Suprapubic skin (tissue), 4 donors: ENCODE measurements at regions not wholly inside any gene's neighbourhood (a gene's known extent, or its start where the extent isn't known, plus 50 kb on each side); places are given as distances from the start of the nearest gene placed in this dataset.

Source experiments
- DNase-seq, 2 donors: peaks; one replicate each; pipeline ENCODE4 v3.0.0-alpha.2; 2019; ENCODE audit warnings: low spot score in 2 of 2
- H3K27ac ChIP-seq: fragments of 200-600 bp; sonication (generic); one replicate; pipeline ENCODE4 v1.5.1; 2019
- H3K27me3 ChIP-seq: fragments of 200-600 bp; sonication (generic); one replicate; pipeline ENCODE4 v1.5.1; 2019
- H3K36me3 ChIP-seq: fragments of 200-600 bp; sonication (generic); one replicate; pipeline ENCODE4 v1.5.1; 2019
- H3K4me1 ChIP-seq: fragments of 200-600 bp; sonication (generic); one replicate; pipeline ENCODE4 v1.5.1; 2019
- H3K4me3 ChIP-seq: fragments of 200-600 bp; sonication (generic); one replicate; pipeline ENCODE4 v1.5.1; 2019; ENCODE audit warnings: mild to moderate bottlenecking
- H3K9me3 ChIP-seq: fragments of 200-600 bp; sonication (generic); one replicate; pipeline ENCODE4 v1.5.1; 2019
- EP300 ChIP-seq: sonication (generic); formaldehyde crosslinking; IDR thresholded peaks from one replicate; pipeline ENCODE4 v1.6.1; 2017; ENCODE audit warnings: antibody characterized with exemption
- POLR2A ChIP-seq, 2 donors: fragments of 450-650 bp; IDR thresholded peaks; one replicate each; pipeline ENCODE4 v1.6.1; 2017; ENCODE audit warnings: antibody characterized with exemption in 2 of 2, mild to moderate bottlenecking in 2 of 2, moderate library complexity in 2 of 2
- POLR2AphosphoS5 ChIP-seq, 3 donors: sonication (generic); formaldehyde crosslinking; IDR thresholded peaks; one replicate each; pipeline ENCODE4 v1.6.1; 2017; ENCODE audit warnings: antibody characterized with exemption in 3 of 3
- WGBS: methylation state at CpG from one replicate; pipeline ENCODE4 v1.1.5; 2018; 5-methylcytosine and 5-hydroxymethylcytosine counted together
- TF ChIP-seq, protein P1 (sequence below), 2 donors: fragments of 200-600 bp in 1 of 2; fragments of 450-650 bp in 1 of 2; sonication (generic) in 1 of 2; IDR thresholded peaks; one replicate each; pipeline ENCODE4 v1.5.1; 2016 to 2019; ENCODE audit warnings: antibody characterized with exemption in 2 of 2, mild to moderate bottlenecking in 1 of 2, moderate library complexity in 1 of 2

DNA sequence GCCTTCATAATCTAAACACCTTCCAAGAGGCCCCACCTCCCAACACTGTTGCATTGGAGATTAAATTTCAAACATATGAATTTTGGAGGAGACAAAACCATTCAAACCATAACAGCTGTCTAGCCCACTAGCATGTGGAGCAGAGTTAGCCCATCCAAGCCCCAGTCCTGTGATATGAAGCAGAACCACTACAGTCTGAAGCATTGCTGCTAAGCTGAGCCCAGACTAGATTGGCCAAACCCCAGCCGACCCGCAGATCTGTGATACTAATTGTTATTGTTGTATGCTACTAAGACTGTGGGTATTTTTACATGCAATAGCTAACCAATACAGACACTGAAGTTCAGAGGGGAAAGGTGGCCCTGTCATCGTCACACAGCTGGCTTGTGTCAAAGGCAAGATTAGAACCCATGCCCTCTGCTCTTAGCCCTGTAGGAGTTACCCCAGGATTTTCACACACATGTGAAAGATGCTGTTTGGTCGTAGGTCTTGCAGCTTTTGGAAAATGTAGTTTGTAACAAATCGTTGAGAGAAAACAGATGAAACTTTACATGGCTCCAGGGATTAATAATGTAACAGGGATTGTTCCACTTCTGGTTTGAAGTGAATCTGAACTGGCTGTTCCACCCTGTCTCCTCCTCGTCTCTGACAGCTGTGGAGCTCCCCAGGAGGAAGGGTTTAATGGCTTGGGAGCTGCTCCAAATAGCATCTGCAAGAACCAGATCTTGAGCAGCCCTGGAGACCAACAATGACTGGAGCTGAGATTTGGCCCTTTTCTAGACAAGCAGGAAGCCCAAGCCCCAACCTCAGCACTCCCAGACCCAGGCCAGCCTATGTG is 517.5 kb downstream of the MID1IP1 start:
- Histone ChIP-seq H3K27me3 (no peaks in the 10 kb centered on the region), H3K4me1 (no peaks in the 10 kb centered on the region), H3K36me3 (no peaks in the 10 kb centered on the region), H3K9me3 (no peaks in the 10 kb centered on the region), H3K27ac (no peak overlapping the region), H3K4me3 (no peak overlapping the region)
- DNase-seq: no peak
- 51% methylated on average over 6 of the region's 6 CpGs for WGBS
- no peak for TF ChIP-seq POLR2A (IDR thresholded peaks at IDR 0.05)
- TF ChIP-seq POLR2AphosphoS5 (IDR thresholded peaks at IDR 0.05): no peak
- TF ChIP-seq EP300: no peak
- TF ChIP-seq, protein P1, sequence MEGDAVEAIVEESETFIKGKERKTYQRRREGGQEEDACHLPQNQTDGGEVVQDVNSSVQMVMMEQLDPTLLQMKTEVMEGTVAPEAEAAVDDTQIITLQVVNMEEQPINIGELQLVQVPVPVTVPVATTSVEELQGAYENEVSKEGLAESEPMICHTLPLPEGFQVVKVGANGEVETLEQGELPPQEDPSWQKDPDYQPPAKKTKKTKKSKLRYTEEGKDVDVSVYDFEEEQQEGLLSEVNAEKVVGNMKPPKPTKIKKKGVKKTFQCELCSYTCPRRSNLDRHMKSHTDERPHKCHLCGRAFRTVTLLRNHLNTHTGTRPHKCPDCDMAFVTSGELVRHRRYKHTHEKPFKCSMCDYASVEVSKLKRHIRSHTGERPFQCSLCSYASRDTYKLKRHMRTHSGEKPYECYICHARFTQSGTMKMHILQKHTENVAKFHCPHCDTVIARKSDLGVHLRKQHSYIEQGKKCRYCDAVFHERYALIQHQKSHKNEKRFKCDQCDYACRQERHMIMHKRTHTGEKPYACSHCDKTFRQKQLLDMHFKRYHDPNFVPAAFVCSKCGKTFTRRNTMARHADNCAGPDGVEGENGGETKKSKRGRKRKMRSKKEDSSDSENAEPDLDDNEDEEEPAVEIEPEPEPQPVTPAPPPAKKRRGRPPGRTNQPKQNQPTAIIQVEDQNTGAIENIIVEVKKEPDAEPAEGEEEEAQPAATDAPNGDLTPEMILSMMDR (IDR thresholded peaks at IDR 0.05): no peak

DNA sequence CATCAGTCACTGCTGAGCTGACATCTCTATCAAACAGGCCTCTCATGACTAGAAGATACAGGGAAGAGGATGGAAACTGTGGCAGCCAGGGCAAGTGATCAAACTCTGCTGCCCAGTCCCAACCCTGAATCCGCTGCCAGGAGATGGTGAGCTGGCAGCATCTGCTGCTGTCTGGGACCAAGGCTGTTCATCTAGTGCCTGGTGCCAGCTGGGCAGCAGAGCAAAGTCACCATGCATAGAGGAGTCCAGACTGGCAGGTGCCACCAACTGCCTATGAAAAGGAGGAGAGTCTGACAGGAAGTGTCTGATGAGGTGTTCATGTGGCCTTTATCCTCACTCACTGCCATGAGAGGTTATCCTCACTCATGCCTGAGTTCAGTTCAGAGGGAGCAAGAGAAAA is 518.9 kb downstream of the MID1IP1 start:
- Histone ChIP-seq H3K27me3 (no peaks in the 10 kb centered on the region), H3K36me3 (no peaks in the 10 kb centered on the region), H3K4me1 (no peaks in the 10 kb centered on the region), H3K9me3 (no peaks in the 10 kb centered on the region), H3K4me3 (no peak overlapping the region), H3K27ac (no peak overlapping the region)
- no peak for TF ChIP-seq EP300
- TF ChIP-seq, protein P1 (IDR thresholded peaks at IDR 0.05): no peak
- TF ChIP-seq POLR2AphosphoS5 (IDR thresholded peaks at IDR 0.05): no peak
- TF ChIP-seq POLR2A (IDR thresholded peaks at IDR 0.05): no peak
- WGBS: 63% methylated on average over 1 of the region's 1 CpG
- DNase-seq: no peak

DNA sequence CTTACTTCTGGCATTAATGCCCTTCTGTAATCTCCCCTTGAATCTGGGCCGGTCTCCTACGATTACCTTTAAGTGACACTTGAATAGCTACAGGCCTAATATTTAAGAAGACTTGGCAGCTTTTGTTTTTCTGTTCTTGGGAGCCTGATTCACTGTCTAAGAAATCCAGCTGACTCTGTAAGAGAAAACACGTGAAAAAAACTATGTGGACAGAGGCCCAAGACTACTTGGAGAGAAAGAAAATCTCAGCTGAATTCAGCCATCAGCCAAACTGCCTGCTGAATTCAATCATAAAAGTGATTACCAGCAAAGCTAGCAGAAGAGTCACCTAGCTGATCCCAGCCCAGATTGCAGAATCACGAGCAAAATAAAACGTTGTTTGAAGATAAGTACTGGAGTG is 521.2 kb downstream of the MID1IP1 start:
- Histone ChIP-seq H3K4me1 (no peaks in the 10 kb centered on the region), H3K4me3 (no peak overlapping the region), H3K27me3 (no peaks in the 10 kb centered on the region), H3K36me3 (no peaks in the 10 kb centered on the region), H3K27ac (no peak overlapping the region), H3K9me3 (no peaks in the 10 kb centered on the region)
- 74% methylated on average over 5 of the region's 5 CpGs for WGBS
- no peak for DNase-seq
- TF ChIP-seq, protein P1 (IDR thresholded peaks at IDR 0.05): no peak
- no peak for TF ChIP-seq POLR2A (IDR thresholded peaks at IDR 0.05)
- no peak for TF ChIP-seq POLR2AphosphoS5 (IDR thresholded peaks at IDR 0.05)
- no peak for TF ChIP-seq EP300

DNA sequence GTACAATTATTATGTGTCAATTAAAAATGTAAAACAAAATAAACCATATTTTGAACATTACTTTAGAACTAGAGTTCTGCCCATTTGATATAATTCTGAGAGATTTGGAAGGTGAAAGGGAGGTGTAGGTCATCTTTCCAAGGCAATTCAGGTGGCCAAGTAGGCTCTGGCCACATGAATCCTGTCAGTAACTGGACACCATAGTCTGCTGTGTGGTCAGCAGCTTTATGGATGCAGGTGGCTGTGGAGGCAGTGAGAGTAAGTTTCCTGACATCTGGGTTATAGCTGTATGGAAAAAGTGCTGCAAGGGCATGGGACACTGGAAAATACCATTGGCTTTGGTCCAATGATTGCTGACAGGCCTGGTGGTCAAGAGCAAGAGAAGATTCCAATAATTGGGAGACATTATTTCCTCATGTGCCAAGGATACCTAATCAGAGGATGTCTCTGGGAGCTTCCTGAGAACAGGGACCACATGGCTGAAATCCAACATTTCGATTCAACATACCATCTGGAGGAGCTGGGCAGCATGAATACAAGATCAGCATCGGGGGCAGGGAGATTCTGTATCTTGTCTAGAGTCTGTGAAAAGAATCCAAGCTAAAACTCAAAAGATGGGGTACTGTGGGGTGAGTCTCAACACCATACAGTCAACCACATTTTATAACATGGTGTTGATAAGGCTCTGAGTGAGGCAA is 523.1 kb downstream of the MID1IP1 start:
- no peak for DNase-seq
- H3K36me3 ChIP-seq: no peaks in the 10 kb centered on the region
- no peaks in the 10 kb centered on the region for H3K27me3 ChIP-seq
- no peak overlapping the region for H3K27ac ChIP-seq
- H3K4me1 ChIP-seq: no peaks in the 10 kb centered on the region
- no peaks in the 10 kb centered on the region for H3K9me3 ChIP-seq
- WGBS: 55% methylated on average over 2 of the region's 2 CpGs
- no peak for TF ChIP-seq POLR2A (IDR thresholded peaks at IDR 0.05)
- TF ChIP-seq EP300: no peak
- TF ChIP-seq POLR2AphosphoS5 (IDR thresholded peaks at IDR 0.05): no peak
- TF ChIP-seq, protein P1 (IDR thresholded peaks at IDR 0.05): no peak
- H3K4me3 ChIP-seq: no peak overlapping the region

DNA sequence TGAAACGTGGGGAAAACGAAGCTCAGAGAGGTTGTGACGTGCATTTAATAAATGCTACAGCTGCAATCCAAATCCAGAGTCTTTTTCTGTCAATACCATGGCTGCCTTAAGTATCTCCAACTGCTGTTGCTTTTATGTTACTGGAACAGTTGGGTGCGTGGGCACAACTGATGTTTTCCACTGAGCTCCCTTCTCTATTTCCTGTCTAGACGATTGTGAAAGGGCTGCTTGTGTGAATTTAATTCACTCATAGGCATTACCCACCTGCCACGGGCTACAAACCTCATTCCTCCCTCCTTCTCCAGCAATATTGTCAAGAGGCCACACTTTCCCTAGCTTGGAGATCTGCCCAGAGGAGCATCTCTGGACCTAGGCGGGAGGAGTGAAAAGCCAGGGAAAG is 526.0 kb downstream of the MID1IP1 start:
- Histone ChIP-seq H3K4me3 (no peak overlapping the region), H3K27me3 (no peaks in the 10 kb centered on the region), H3K36me3 (no peaks in the 10 kb centered on the region), H3K4me1 (no peaks in the 10 kb centered on the region), H3K27ac (no peak overlapping the region), H3K9me3 (no peaks in the 10 kb centered on the region)
- DNase-seq: no peak
- WGBS: 72% methylated on average over 7 of the region's 7 CpGs
- TF ChIP-seq EP300: no peak
- TF ChIP-seq, protein P1 (IDR thresholded peaks at IDR 0.05): no peak
- TF ChIP-seq POLR2AphosphoS5 (IDR thresholded peaks at IDR 0.05): no peak
- no peak for TF ChIP-seq POLR2A (IDR thresholded peaks at IDR 0.05)
